ENCODE measurements at regions not wholly inside any gene's neighbourhood (a gene's known extent, or its start where the extent isn't known, plus 50 kb on each side); places are given as distances from the start of the nearest gene placed in this dataset.

GRCh38 chr3:21912711-21913110 is 161.7 kb upstream of the ZNF385D start:
- peaks cover 3% of the 10 kb centered on the region for H3K27me3 Mint-ChIP-seq (ENCODE audit: insufficient read depth, unreplicated experiment)
- H3K27ac Mint-ChIP-seq (ENCODE audit: unreplicated experiment), result no peak overlapping the region
- no TSS peak for BruUV-seq (replicated peaks)
- no peak overlapping the region for H3K4me3 ChIP-seq (ENCODE audit: low read depth, low read length)
- DNase-seq, result no peak
- H3K4me3 Mint-ChIP-seq (ENCODE audit: unreplicated experiment), result no peak overlapping the region
- no peaks in the 10 kb centered on the region for H3K36me3 Mint-ChIP-seq (ENCODE audit: insufficient read depth, unreplicated experiment)
- H3K27me3 ChIP-seq (replicated peaks; ENCODE audit: control insufficient read depth, insufficient read depth, low read length), result no peaks in the 10 kb centered on the region
- no peaks in the 10 kb centered on the region for H3K4me1 Mint-ChIP-seq (ENCODE audit: low read depth, unreplicated experiment)
- intact Hi-C loops (cut with micrococcal nuclease; ENCODE audit: unreplicated experiment), result no loop called here
- ChIA-PET POLR2A (no interaction called here), CTCF (no interaction called here)
- H3K9me3 ChIP-seq, result no peaks in the 10 kb centered on the region
- H3K4me1 ChIP-seq, result no peaks in the 10 kb centered on the region
- H3K9me3 Mint-ChIP-seq (ENCODE audit: unreplicated experiment), result no peaks in the 10 kb centered on the region
- no peaks in the 10 kb centered on the region for H3K36me3 ChIP-seq (ENCODE audit: control insufficient read depth, insufficient read depth, low read length)
- no peak for TF ChIP-seq CTCF (IDR thresholded peaks at IDR 0.05; ENCODE audit: insufficient read depth in 1 of 2, low read depth in 1 of 2, low read length in 1 of 2, severe bottlenecking in 1 of 2, unreplicated experiment in 1 of 2)

GRCh38 chr3:21913791-21914190 is 162.8 kb upstream of the ZNF385D start:
- no TSS peak for BruUV-seq (replicated peaks)
- CTCF ChIA-PET, result no interaction called here
- intact Hi-C loops (cut with micrococcal nuclease; ENCODE audit: unreplicated experiment), result no loop called here

GRCh38 chr3:21914451-21914850 is 163.4 kb upstream of the ZNF385D start:
- no peaks in the 10 kb centered on the region for H3K36me3 Mint-ChIP-seq (ENCODE audit: insufficient read depth, unreplicated experiment)

More at GRCh38 chr3:21913791-21914190, 162.8 kb upstream of the ZNF385D start:
- no peaks in the 10 kb centered on the region for H3K36me3 Mint-ChIP-seq (ENCODE audit: insufficient read depth, unreplicated experiment)
- no peaks in the 10 kb centered on the region for H3K4me1 Mint-ChIP-seq (ENCODE audit: low read depth, unreplicated experiment)
- TF ChIP-seq CTCF (IDR thresholded peaks at IDR 0.05; ENCODE audit: insufficient read depth in 1 of 2, low read depth in 1 of 2, low read length in 1 of 2, severe bottlenecking in 1 of 2, unreplicated experiment in 1 of 2), result no peak
- Histone ChIP-seq H3K4me1 (no peaks in the 10 kb centered on the region), H3K27me3 (replicated peaks; ENCODE audit: control insufficient read depth, insufficient read depth, low read length) (no peaks in the 10 kb centered on the region), H3K36me3 (ENCODE audit: control insufficient read depth, insufficient read depth, low read length) (no peaks in the 10 kb centered on the region), H3K4me3 (ENCODE audit: low read depth, low read length) (no peak overlapping the region), H3K9me3 (no peaks in the 10 kb centered on the region)
- H3K9me3 Mint-ChIP-seq (ENCODE audit: unreplicated experiment), result no peaks in the 10 kb centered on the region
- POLR2A ChIA-PET, result no interaction called here
- no peak for DNase-seq
- peaks cover 3% of the 10 kb centered on the region for H3K27me3 Mint-ChIP-seq (ENCODE audit: insufficient read depth, unreplicated experiment)
- no peak overlapping the region for H3K4me3 Mint-ChIP-seq (ENCODE audit: unreplicated experiment)
- H3K27ac Mint-ChIP-seq (ENCODE audit: unreplicated experiment), result no peak overlapping the region

More at GRCh38 chr3:21914451-21914850, 163.4 kb upstream of the ZNF385D start:
- no peak overlapping the region for H3K27ac Mint-ChIP-seq (ENCODE audit: unreplicated experiment)
- no peaks in the 10 kb centered on the region for H3K4me1 Mint-ChIP-seq (ENCODE audit: low read depth, unreplicated experiment)
- H3K9me3 ChIP-seq, result no peaks in the 10 kb centered on the region
- CTCF ChIA-PET, result no interaction called here
- no peak for TF ChIP-seq CTCF (IDR thresholded peaks at IDR 0.05; ENCODE audit: insufficient read depth in 1 of 2, low read depth in 1 of 2, low read length in 1 of 2, severe bottlenecking in 1 of 2, unreplicated experiment in 1 of 2)
- POLR2A ChIA-PET, result no interaction called here
- H3K4me1 ChIP-seq, result no peaks in the 10 kb centered on the region
- no peaks in the 10 kb centered on the region for H3K27me3 ChIP-seq (replicated peaks; ENCODE audit: control insufficient read depth, insufficient read depth, low read length)
- no peak overlapping the region for H3K4me3 Mint-ChIP-seq (ENCODE audit: unreplicated experiment)
- DNase-seq, result no peak
- BruUV-seq (replicated peaks), result no TSS peak
- H3K36me3 ChIP-seq (ENCODE audit: control insufficient read depth, insufficient read depth, low read length), result no peaks in the 10 kb centered on the region
- intact Hi-C loops (cut with micrococcal nuclease; ENCODE audit: unreplicated experiment), result no loop called here
- no peak overlapping the region for H3K4me3 ChIP-seq (ENCODE audit: low read depth, low read length)
- peaks cover 3% of the 10 kb centered on the region for H3K27me3 Mint-ChIP-seq (ENCODE audit: insufficient read depth, unreplicated experiment)
- H3K9me3 Mint-ChIP-seq (ENCODE audit: unreplicated experiment), result no peaks in the 10 kb centered on the region

Data from Caco-2 (cell line).